GM21528 (cell line): ENCODE measurements at regions not wholly inside any gene's neighbourhood (a gene's known extent, or its start where the extent isn't known, plus 50 kb on each side); places are given as distances from the start of the nearest gene placed in this dataset.
"Not testable (repeated sequence)": the region's sequence is repeated elsewhere in the genome, so short reads cannot be mapped to it uniquely, and the experiment has no call there.

Source experiments
- ATAC-seq: cut with Tn5 transposase; IDR thresholded peaks from one replicate; pipeline ENCODE4 v1.9.1; 2021; ENCODE audit warnings: mild to moderate bottlenecking, moderate library complexity; ENCODE audit not compliant: unreplicated experiment, low FRiP score

DNA sequence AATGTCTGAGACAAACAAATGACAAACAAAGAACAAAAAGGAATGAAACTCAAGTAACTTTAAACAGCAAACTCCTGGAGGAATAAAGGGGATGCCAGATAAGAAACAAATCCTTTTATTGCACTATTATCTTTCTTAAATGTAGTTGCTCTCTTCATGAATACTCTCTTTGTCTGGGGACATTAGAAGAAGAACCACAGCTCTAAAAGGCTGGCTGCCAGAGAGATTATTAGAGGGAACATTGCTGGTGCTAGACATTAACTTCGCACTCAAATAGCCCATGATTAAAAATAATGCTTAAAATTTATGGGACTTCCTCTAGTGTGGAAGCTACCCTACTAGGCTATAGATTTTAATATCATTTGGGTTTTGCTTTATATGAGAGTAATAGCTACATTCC is 1330.4 kb downstream of the XPNPEP1 start:
- no peak for ATAC-seq

DNA sequence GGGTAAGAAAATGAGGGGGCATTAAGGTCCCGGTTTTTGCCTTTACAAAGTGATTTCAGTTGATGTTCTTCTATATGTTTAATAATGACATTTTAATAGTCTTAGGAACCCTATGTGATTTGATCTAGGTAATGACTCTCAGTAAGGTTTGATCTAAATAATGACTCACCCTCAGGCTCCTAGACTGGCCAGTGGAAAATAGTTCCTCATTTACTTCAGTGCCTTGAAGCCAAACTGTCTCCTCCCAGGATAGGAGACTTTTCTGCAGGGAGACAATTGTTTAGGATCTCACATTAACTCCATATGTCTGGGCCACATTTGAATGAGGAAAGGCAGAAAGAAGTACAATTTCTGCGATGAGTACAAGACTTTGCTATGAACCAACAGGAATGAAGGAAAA is 1331.9 kb downstream of the XPNPEP1 start:
- ATAC-seq: no peak

DNA sequence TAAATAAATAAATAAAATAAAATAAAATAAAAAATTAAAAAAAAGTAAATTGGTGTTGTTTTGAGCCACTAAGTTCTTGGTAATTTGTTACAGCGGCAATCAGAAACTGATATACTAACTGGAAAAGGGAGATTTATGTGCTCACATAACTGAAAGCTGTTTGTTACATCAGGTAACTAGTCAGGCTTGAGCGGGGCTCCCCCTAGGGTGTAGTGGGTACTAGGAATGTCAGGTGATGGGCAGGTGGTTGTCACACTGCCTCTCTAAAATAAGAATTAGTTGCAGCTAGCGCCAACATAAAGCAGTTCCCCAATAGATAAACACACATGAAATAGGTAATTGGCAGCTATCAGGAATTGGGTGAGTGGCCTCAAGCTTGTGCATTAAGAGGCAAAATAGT is 1336.9 kb downstream of the XPNPEP1 start:
- no peak for ATAC-seq

DNA sequence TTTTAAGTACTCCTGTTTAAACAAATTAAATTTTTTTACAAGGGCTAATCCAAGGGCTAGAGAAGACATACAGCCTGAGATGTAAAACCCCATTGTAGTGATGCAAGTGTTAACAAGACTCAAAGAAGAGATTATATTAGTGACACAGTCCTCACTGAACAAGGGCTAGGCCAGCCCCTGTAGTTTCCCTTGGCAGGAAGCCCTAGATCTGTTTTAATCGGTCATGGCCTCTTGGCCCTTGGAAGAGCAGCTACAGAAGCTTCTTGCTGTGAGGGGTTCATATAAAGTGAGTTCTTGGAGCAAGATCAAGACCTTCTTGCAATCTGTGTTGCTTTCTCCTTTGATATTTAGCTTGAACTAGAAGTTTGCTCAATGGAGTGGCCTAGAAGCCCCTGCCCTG is 1339.4 kb downstream of the XPNPEP1 start:
- ATAC-seq: no peak

DNA sequence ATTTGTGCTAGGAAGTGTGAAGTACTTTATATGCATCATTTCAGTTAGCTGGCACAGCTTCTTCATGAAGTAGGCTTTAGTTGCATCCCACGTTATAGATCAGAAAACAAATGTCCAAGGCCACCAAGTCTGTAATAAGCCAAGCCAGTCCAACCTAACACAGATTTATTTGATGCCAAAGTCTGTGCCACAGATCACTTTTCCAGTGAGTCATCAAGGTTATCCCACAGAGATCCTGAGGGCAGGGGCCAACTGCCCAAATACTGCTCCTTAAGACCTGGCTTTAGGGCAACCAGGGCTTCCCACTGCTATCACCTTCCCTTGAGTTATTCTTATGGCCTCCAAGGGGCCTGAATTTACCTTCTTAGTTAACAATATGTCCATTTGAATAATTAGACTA is 1340.4 kb downstream of the XPNPEP1 start:
- no peak for ATAC-seq

DNA sequence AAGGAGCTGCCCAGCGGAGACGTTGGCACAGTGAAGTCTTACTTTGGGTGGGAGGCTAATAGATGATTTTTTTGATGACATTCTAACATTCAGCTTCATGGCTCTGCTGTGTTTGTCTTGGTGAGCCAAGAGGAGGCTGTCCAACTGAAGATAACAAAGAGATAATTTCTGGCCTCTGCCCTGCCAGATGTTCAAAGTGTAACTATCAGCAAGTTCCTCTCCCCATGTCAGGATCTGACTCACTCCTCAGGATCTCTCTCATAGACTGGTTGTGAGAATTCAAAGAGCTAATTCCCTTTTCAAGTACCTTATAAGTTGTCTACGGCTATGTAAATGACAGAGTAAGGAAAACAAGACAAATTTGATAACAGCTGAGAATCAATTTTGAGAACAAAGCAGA is 1340.9 kb downstream of the XPNPEP1 start:
- ATAC-seq: no peak

DNA sequence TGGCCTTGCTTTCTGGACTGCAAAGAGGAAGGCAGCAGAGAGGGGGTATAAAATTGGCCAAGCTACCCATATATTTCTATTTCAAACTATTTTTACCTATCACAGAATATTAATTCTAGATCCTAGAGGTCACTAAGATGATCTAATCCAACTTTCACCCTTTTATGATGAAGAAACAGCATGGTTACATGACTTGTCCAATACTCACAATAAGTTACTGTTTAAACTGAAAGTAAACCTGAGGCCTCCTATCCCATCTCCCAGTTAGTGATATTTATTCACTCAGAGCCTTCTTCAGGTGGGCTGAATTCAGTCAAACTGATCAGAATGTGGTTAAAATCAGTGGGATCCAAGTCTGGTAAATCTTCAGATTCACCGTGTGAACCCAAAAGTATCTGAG is 1345.1 kb downstream of the XPNPEP1 start:
- no peak for ATAC-seq

DNA sequence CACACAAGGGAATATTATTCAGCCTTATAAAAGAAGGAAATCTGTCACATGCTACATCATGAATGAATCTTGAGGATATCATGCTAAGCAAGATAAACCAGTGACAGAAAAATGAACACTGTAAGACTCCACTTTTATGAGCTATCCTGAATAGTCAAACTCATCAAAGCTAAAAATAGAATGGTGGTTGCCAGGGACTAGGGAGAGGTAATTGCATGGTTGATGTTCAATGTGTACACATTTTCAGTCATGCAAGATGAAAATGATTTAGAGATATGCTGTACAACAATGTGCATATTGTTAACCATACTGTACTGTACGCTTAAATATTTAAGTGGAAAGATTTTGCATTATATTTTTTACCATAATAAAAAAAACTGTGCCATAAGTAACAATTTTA is 1349.1 kb downstream of the XPNPEP1 start:
- ATAC-seq: no peak

DNA sequence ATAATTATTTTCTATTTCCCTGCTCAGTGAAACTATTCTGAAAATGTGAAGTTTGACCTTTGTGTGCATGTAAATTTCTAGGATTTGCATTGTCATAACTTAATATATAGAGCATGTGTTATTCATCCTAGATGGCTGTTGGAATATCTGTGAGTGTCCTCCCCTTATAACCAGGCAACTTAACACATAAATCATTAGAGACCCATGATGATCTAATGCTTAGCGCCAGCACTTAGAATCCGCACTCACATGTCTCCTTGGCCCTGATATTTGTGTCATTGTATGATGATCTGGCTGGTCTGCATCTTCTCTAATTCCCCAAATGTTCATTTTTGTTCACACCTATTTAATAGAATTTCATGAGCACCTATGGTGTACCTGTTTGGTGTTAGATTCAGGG is 1354.5 kb downstream of the XPNPEP1 start:
- ATAC-seq: no peak

DNA sequence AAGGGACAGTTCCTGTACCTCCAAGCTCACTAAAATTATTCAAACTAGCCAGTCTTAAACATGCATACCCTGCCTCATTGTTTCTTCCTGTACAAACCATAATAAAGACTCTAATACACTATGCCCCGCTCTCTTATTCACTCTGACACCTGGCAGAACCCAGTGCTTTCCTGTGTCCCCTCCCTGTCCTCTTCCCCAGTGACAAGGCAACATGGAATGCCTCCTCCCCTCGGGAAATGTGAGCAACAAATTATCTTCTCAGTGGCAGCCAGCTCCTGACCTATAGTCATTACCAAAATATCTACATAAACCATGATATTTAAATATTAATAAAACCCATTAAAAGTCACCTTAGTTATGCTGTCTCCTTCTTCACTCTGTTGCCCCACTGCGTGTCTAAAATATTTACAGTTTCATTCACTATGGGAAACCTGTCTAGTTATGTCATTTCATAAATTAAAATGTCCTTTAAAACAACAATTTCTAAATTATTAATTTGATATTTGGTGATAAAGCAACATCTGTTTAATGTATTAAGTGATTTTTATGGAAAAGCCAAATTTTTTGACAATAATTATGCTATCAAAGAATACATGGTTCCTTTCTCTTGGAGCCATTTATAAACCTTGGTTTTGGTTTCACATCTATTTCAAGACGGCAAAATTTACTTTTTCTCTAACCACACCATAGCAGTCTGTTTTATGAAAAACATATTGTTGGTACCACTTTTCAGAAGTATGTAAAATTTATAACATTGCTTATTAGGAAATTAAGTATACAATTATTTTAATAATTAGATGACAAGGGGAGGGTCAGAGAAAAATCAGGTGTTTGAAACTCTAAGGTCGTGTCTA is 1355.2 kb downstream of the XPNPEP1 start:
- peak; percentile 86 for ATAC-seq

DNA sequence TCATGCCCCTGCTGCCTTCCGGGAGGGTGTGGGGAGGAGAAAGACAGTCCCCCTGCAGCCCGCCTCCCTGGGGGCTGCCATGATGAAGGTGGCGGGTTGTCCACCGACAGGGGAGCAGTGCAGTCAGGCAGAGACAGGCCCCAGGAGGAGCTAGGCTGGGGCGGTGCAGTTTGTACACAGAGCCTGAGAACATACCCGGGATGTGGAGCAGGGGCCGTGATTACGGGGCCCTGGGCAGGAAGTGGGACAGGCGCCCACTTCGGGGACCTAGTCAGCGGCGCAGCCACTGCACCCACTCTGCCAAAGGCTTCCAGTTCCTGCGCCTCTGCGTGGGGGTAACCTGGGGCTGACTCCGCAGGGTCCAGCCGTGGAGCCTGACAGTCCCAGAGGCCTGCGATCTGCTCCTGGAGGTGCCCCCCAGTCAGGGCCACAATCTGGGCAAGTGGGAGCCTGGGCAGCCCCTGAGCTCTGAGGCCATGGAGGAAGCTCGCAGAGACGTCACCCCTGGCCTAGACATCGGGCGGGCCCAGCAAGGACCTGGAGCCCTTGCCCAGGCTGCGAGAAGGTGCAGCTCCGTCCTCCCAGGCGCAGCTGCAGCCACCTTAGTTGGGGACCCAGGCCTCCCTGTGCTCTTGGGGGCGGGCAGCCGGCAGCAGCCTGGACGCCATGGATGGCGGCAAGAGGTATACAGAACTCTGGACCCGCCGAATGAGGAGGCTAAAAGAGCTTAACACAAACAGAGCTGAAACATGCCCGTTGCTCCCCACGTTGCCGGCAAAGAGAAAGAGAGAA is 1356.8 kb downstream of the XPNPEP1 start:
- no peak for ATAC-seq

DNA sequence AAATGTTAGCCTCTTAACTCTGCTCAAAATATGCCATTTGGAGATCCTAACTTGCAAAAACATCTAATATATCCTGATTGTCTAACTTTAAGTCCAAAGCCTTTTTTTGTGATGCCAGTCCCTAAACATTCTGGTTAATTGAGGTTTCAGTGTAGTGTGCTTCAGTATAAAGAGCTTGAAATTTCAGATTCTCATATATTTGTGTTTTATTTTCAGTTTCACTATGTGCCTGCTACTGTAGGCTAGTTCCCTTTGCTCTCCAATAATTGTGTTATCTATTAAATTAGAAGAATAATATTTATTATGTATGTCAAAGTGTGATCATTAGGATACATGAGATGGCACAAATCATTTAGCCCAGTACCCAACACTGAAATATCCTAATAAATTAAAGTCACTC is 1361.2 kb downstream of the XPNPEP1 start:
- ATAC-seq: no peak

DNA sequence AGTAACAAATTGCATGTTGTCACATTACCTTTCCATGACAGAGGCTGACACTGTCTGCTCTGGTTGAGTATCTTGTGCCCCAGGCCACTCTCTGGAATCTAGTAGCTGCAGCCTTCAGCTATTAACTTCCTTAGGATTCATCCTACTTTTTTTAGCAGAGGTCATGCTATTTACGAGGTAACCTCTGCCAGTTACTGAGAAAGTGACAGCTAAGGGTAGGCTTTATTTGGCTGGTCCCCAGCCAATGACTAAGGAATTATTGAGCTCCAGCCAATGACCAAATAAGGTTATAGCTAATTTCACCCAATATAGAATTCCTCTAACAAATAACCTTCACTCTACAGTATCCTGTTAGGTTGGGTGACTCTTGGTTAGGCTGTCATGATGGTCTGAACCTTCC is 1361.7 kb downstream of the XPNPEP1 start:
- ATAC-seq: no peak

DNA sequence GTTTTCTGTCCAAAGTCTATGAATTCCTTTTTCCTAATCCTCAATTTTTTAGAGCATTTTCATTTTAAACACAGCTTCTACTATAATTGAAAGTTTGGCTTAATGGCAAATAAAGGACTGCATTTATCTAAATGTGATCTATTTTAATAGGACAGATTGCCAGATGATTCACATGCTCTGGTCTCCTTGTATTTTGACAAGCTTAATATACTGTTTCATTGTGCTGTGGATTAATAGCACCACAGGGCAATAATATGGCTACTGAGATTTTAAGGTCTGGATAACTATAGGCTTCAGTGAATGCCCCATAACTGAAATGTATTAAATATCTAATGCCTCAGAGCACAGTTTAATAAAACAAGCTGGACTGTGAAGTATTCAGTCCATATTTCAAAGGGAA is 1362.8 kb downstream of the XPNPEP1 start:
- no peak for ATAC-seq

DNA sequence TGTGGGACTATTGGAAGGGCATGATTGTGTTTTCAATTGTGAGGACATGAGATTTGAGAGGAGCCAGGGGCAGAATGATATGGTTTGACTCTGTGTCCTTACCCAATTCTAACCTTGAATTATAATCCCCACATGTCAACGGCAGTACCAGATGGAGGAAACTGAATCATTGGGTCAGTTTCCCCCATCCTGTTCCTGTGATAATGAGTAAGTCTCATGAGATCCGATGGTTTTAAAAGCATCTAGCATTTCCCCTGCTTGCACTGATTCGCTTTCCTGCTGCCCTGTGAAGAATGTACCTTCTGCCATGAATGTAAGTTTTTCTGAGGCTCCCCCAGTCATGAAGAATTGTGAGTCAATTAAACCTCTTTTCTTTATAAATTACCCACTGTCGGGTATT is 1367.1 kb downstream of the XPNPEP1 start:
- ATAC-seq: no peak

DNA sequence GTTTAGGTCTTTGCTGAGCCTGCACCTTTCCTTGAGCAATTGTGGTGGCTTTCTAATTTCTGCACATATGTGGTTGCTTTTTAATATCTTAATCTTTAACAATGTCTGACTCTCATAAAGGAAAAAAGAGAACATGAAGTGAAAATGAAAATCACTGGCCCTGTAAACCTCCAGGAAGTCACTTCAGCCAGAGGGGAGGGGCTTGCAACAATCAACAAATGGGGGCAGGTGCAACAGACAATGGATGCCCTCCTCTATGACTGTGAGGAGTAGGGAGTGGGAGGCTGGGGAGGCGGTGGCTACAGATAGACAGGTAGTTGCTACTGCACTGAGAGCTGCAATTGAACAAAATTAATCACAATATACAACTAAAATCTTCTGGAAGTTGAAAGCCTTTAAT is 1377.4 kb downstream of the XPNPEP1 start:
- peak; percentile 90 for ATAC-seq

DNA sequence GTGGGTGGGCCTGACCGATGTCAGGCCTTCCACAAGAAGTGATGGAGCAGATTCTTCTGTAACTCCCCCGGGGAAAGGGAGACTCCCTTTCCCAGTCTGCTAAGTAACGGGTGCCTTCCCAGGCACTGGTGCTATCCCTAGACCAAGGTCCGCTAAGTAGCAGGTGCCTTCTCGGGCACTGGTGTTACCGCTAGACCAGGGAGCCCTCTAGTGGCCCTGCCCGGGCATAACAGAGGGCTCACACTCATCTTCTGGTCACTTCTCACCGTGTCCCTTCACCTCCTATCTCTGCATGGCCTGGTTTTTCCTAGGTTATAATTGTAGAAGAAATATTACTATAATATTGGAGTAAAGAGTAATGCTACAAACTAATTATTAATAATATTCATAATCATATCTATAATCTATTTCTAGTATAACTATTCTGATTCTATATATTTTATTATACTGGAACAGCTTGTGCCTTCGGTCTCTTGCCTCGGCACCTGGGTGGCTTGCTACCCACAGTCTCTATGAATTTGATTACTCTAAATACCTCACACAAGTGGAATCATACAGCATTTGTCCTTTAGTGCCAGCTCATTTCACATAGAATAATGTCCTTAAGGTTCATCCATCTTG is 1378.7 kb downstream of the XPNPEP1 start:
- ATAC-seq: no peak

DNA sequence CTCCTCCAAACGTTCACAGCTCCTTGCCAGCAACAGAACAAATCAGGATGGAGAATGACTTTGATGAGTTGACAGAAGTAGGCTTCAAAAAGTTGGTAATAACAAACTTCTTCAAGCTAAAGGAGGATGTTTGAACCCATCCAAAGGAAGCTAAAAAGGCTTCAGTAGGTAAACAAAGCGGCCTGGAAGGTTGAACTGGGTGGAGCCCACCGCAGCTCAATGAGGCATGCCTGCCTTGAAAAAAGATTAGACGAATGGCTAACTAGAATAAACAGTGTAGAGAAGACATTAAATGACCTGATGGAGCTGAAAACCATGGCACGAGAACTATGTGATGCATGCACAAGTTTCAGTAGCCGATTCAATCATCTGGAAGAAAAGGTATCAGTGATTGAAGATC is 1369.0 kb upstream of the SORCS1 start:
- ATAC-seq: not testable (repeated sequence)

DNA sequence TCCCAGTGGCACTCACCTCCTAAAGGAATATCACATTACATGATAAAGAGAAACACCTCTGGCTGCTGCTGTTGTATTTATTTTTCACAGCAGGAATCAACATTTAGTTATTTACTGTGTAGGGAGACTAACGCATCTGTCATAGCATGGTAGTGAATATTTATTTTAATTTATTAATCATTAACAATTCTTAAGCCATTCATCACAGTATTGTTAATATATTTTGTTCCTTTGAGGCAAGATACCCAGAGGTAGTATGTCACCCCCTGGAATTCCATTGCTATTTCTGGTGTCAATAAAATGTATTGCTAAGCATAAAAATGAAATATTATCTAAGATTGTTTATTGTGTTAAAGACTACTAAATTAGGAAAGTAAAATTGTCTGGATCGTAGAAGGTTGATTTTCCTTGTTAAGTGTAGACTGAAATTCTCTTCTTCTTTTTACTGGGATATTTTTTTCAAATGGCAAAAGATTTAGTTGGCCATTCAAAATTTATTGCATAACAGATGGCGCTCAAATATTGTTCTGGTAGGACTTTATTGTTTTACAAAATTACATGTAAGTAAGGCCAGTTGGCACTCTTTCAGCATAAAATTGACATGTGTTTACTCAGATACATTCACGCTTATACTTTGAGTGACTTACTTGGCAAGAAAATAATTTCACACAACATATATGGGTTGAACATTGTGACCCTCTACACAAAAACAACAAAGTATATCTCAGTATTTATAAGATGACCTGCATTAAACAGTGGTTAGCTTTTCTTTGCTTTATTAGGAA is 1358.7 kb upstream of the SORCS1 start:
- ATAC-seq: no peak

DNA sequence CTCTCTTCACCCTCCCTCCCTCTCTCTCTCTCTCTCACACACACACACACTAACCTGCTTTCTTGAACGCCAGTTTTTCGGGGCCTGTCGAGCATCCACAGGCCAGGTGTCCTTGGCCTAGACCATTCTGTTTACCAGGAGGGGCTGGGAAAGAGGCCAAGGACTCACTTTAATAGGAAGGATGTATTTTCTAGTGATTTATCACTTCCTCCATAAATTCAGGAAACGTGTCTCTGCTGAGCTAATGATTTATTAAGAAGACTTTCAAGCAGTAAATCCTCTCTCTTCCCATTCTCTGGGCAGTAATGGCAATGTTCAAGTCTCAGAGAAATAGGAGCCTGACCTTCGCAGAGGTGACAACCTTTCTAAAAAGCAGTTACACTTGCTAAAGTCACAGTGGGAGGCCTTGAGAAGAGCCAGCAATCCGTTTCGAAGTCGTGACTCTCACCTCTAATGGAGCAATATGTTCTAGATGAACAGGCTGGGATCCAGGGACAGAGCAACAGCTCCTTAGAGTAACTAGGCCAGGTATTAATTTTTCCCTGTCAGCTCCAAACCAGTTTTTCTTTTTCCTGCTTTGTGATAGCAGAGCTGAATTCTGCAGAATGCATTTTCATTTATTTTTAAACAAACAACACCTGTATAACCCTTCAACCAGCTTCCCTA is 1357.5 kb upstream of the SORCS1 start:
- no peak for ATAC-seq
